GM10248 (cell line): ENCODE measurements at regions not wholly inside any gene's neighbourhood (a gene's known extent, or its start where the extent isn't known, plus 50 kb on each side); places are given as distances from the start of the nearest gene placed in this dataset.

Experiments used
- CTCF ChIA-PET: fragments of 300-600 bp; sonication (Branson Sonifier 250); formaldehyde crosslinking; extraction: SDS; loops from one replicate; lab custom pipeline; 2021; ENCODE audit warnings: antibody characterized with exemption; lab: Yijun Ruan, JAX
- POLR2A ChIA-PET: fragments of 350-650 bp; sonication (Branson Sonifier 250); formaldehyde crosslinking; extraction: SDS; loops from one replicate; lab custom pipeline; 2020; ENCODE audit warnings: antibody characterized with exemption; lab: Yijun Ruan, JAX
- DNase-seq: peaks from one replicate; pipeline ENCODE4 v3.0.0; 2012; ENCODE audit errors: extremely low spot score
- CTCF ChIP-seq: IDR thresholded peaks from 2 replicates; pipeline ENCODE4 v1.5.1; 2012; ENCODE audit warnings: mild to moderate bottlenecking, low read depth; ENCODE audit errors: extremely low read depth, missing control alignments, control extremely low read depth

- ChIA-PET CTCF (no interaction called here), POLR2A (no interaction called here)
- DNase-seq: peak; percentile 15
Observed at GRCh38 chr6:10205892-10206291, 209.0 kb downstream of the TFAP2A start.

GRCh38 chr6:10205120-10205519 lies 209.8 kb downstream of the TFAP2A start:
- ChIA-PET CTCF (no interaction called here), POLR2A (no interaction called here)
- no peak for DNase-seq
- no peak for TF ChIP-seq CTCF

More at GRCh38 chr6:10205892-10206291, 209.0 kb downstream of the TFAP2A start:
- no peak for TF ChIP-seq CTCF

- ChIA-PET POLR2A (no interaction called here), CTCF (no interaction called here)
- DNase-seq: no peak
- no peak for TF ChIP-seq CTCF
Observed at GRCh38 chr6:10203651-10204050, 211.2 kb downstream of the TFAP2A start.

DNA sequence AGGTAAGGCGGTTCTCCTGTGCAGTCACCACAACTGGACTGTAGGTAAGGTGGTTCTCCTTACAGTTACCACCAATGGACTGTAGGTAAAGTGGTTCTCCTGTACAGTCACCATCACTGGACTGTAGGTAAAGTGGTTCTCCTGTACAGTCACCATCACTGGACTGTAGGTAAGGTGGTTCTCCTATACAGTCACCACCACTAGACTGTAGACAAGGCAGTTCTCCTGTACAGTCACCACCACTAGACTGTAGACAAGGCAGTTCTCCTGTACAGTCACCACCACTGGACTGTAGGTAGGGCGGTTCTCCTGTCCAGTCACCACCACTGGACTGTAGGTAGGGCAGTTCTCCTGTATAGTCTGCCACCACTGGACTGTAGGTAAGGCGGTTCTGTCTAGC lies 212.3 kb downstream of the TFAP2A start:
- ChIA-PET POLR2A (no interaction called here), CTCF (no interaction called here)
- TF ChIP-seq CTCF: no peak
- DNase-seq: no peak

- no peak for TF ChIP-seq CTCF
- ChIA-PET CTCF (no interaction called here), POLR2A (no interaction called here)
- DNase-seq: no peak
Observed at GRCh38 chr6:10201606-10202510, 213.0 kb downstream of the TFAP2A start.

- ChIA-PET POLR2A (no interaction called here), CTCF (interaction anchor here (1.1 kb wide), 1 partner anchor 12 kb away, joined by 3 read pairs; no protein-coding TSS in a partner anchor)
- TF ChIP-seq CTCF: no peak
- DNase-seq: no peak
Observed at GRCh38 chr6:10196090-10196489, 218.8 kb downstream of the TFAP2A start.
